ENCODE measurements at regions not wholly inside any gene's neighbourhood (a gene's known extent, or its start where the extent isn't known, plus 50 kb on each side); places are given as distances from the start of the nearest gene placed in this dataset.
"Not testable (repeated sequence)": the region's sequence is repeated elsewhere in the genome, so short reads cannot be mapped to it uniquely, and the experiment has no call there.

GRCh38 chr14:99012703-99013102 lies 259.3 kb downstream of the BCL11B start:
- no peak for DNase-seq

DNA sequence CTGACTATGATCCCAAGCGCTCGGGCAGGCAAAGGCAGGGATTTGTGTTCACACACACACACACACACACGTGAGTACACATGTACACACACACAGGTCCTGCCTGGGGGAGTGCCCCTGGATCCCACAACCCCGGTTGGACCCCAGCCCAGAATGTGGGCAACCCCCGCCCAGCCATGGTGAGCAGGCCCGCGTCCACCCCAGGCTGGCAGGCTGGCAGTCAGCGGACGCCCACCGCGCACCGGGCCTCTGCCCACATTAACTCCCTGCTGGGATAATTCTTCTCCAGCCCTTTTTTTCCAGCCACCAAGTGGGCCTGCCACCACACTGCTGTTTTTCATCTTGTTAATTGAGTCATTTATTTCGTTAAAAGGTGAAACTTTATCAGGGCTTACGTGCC lies 256.2 kb downstream of the BCL11B start:
- DNase-seq, result no peak

DNA sequence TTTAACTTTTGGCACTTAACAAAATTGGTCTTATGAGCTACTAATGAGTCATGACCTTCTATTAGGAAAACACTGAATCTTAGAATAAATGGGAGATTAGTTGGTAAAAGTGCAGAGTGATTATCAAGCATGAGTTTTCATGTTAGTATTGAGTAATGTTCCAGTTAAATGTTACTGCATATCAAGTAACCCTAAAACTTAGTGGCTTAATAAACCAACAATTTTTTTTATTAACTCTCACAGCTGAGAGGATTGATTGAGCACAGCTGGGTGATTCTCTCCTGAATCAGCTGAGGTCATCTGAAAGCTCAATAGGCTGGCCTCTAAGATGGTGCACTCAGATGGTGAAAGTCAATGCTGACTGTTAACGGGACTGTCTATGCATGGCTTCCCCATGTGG lies 248.6 kb downstream of the BCL11B start:
- no peak for DNase-seq

DNA sequence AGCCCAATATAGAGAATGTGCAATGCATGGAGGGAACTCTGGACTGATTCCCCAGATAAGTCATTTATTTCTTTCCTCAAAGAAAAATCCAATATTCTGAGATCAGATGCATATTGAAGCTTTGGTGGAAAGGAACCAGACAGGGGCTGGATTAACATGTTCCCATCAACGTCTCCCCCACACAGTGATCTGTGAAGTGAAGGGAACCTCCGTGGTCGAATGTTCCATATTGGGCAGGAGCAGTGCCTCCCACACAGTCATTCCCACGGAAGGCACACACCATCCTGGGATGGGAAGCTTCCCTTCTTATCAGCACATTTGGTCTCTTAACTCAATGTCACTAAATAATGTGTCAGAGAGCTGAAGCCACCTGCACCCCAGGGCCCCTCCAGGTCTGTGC lies 247.1 kb downstream of the BCL11B start:
- DNase-seq, result no peak

DNA sequence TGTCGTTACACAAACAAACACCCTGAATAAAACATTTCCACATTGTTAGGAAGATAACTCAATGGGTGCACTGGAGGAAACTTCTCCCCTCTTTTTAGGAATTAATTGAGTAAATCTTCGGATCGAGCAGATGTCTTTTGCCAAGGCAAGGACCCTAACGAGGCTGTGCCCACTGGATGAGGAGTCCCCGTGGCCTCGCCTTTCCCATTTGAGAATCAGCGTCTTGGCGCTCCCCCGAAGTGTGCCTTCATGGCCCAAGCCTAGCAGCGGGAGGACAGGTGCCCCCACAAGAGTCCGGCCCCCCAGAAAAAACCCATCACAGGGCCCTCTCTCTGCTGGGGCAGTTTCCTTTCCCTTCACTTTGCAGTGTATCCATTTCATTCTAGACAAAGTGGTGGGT lies 246.6 kb downstream of the BCL11B start:
- no peak for DNase-seq

GRCh38 chr14:99026471-99026870 lies 245.5 kb downstream of the BCL11B start:
- DNase-seq, result no peak

GRCh38 chr14:99028041-99028440 lies 244.0 kb downstream of the BCL11B start:
- DNase-seq, result no peak

- no peak for DNase-seq
Observed at GRCh38 chr14:99028521-99028920, 243.5 kb downstream of the BCL11B start.

DNA sequence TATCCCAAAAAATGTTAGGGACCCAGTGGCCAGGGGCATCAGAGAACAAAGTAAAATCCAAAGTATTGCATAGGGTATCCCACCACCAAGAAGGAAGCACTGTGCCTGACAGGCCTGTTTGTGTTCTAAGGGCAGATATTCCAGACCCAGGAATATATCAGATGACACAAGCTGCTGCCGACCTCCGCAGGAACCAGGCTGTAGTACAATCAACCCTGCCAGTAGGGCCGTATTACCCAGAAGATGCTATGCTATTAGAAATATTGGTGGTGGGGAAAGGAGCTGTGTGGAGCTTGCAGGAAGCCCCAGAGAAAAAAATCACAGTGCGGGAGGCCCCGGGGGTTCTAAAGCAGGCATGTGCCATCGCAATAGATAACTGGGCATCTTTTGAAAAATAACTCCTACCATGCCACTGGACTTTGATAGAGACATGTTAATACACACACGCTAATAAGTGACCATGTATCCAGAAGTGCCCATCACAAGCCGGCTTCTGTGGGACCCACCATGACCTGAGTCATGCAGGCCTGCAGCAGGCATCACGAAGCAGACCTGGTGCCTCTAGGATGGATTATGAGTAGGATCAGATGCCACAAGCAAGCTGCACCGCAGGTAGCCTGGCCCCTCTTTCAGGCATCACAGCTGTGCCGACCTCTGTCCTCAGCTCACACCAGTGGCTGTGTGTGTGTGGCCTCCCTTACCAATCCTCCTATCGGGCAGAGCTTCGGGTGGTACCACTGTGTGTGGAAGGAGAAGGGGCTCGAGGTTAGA lies 242.7 kb downstream of the BCL11B start:
- DNase-seq, result no peak

- DNase-seq, result no peak
Observed at GRCh38 chr14:99029916-99030305, 242.1 kb downstream of the BCL11B start.

DNA sequence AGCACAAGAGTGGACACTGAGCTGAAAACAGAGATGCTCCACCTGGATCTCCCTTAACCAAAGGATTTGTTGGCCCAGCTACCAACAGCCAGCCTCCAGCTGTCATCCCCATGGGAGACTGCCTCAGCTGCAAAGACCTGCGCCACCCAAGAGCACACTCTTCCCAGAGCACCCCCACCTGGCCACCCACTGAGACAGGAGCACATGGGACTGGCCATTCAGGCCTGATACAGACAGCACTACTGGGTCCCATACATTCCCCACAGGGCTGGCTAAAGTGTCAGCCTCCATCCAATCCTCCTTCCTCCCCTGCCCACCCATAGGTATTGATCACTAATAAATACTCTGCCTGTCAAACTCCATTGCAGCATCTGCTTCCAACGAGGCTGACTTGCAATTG lies 241.5 kb downstream of the BCL11B start:
- no peak for DNase-seq

DNA sequence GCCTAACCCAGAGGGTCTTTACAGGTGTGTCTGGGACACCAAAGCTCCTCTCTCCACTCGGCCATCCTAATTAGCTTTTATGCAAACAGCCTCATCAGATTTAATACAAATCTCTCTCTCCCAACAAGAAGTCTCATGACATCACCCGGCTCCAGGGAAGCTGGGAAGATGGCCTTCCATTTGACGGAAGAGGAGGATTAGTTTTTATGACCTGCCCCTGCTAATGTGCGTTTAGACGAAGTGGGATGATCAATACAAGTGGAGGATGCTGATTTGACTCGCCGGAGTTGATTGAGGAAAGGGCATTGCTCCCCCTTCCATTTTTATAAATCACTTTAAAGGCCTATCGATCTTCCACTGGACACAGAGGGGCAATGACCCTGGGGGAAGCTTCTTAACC lies 239.2 kb downstream of the BCL11B start:
- no peak for DNase-seq

DNA sequence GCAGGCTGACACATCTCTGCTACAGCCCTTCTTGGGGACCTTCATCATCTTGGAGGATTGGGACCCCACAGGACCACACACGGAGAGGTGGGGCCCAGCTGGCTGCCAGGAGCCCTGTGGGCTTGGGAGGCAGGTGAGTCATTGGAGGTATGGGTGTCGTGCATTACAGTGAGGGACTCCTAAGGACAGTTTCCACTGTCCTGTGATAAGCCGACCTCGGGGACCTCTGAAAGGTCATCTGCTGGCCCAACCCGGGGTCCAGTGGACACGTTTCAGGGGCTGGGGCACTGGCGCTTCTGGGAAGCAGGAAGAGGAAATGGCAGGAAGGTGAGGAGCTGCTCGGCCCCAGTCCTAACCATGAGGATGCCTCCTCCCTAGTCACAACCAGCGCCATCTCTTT lies 238.0 kb downstream of the BCL11B start:
- DNase-seq, result no peak

GRCh38 chr14:99034711-99035171 lies 237.3 kb downstream of the BCL11B start:
- no peak for DNase-seq

DNA sequence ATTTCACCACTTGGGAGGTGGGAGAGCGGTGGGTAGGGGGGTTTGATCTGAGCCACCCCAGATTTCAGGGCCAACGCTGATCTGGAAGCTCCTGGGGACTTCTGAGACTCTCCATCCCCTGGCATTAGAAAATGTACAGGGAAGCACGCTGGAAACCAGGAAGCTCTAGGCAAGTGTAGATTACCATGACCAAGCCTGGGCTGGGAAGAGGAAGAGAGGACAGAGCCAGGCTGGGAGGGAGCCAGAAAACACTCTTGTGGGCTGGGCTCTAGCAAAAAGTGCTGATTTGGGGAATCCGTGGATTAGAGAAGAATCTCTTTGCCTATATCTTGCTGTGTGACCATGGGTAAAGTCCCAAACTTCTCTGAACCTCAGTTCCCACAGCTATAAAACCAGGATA lies 236.7 kb downstream of the BCL11B start:
- no peak for DNase-seq

DNA sequence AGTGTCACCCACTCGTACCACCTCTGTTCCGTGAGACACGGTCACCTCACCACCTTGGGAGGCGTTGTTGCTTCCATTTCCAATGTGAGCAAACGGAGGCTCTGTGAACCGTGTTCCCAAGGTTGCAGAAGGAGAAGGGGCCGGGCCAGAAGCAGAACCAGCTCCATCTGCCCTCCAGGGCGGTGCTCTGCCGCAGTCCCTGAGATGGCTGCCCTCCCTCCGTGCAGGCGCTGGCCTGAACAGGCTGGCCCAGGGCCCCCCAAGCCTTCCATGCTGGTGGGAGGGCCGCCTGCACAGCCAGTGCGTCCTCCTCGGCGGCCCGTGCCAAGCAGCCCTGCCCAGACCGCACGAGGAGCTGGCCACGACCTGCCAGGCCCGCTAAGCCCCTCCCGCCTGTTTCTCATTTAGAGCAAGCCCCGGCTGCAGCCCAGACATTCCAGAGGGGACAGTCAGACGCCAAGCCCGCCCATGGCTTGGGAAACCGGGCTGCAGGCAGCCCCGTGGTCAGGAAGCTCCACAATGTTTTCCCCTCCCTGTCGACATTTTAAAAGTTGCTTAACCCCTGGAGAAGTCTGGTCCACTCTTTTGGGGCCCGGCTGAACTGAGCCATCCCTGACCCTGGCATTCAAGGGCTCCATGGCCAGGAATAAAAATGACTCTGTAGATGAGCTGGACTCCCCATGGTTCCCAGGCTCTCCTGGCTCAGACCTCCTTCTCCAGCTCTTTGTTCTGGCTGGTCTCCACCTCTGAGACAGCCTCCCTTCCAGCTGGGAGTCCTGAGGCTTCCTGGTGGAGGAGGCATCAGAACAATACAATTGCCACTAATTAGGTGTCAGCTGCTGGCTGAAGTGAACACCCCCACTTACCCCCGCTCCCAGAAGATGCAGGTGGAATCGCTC lies 236.0 kb downstream of the BCL11B start:
- DNase-seq, result no peak

DNA sequence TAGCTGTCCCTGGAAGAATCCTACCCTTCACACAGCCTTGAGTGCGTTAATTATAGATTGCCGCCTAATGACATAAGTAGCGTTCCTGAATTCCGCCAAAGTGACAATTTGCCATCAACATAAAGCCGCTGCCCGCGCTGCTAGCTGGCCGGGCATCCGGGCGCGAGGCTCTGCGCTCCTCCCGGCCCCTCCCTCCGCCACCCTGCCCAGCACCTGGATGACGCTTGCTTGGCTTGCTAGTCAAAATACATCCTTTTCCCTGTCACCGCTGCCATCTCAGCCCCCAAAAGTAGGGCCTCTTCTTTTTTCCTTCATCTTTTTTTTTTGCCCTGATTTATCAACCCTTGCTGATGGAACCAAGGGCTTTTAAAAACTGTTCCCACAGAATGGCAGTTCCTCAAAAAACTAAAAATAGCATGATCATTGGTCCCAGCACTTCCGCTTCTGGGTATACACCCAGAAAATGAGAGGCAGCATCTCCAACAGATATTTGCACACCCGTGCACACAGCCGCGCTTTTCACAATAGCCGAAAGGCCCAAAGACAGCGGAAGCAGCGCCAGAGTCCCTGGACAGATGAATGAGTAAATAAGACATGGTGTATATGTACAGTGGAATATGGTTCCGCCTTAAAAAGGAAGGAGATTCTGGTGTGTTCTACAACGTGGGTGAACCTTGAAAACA lies 235.2 kb downstream of the BCL11B start:
- no peak for DNase-seq

- DNase-seq, result not testable (repeated sequence)
Observed at GRCh38 chr14:99037326-99037725, 234.7 kb downstream of the BCL11B start.

GRCh38 chr14:99037777-99038430 lies 234.1 kb downstream of the BCL11B start:
- DNase-seq, result no peak

DNA sequence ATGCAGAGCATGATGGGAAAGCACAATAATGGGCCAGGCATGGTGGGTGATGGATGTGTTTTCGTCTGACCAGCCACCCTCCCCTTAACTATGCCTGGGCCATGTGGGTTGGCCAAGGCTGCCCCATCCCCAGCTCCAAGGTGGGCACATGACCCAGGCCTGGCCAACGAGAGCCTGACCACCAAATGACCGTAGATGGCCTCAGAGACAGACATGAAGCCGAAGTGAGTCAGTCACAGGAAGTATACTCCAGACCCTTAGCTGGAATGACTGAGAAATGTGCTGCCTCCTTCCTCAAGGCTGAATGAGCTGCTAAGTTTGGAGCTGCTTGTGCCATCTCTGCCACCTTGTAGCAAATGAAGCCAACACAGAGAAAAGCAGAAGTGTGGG lies 233.6 kb downstream of the BCL11B start:
- no peak for DNase-seq

DNA sequence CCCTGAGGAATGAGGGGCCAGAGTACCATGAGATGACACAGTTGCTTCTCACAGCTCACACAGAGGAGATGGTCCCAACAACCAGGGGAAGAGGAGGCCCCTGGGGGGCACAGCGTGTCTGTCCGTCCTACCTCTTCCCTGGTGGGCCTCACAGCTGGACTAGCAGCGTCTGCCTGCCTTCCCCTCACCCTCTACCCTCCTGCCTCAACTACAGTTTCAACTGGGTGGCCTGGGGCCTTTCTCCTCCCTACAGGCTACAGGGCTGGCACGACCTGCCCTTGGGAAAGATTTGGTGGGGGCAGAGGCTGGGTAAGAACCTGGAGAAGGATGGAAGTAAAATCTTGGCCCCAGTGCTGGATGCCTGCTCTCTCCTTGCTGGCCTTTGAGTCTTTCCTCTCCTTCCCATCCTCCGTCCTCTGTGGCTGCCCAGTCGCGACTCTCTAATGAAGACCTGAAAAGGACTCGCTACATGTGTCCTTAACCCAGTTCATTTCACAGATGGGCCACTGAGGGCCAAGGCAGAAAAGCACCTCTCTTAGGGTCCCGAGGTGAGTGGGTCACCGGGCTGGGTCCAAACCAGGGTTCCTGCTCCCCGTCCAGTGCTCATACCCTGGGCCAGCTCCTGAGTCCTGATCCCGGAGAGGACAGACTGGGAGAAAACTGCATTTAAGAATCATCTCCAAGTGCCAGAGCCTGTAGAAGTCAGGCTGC lies 232.5 kb downstream of the BCL11B start:
- no peak for DNase-seq

- no peak for DNase-seq
Observed at GRCh38 chr14:99040052-99040451, 231.9 kb downstream of the BCL11B start.
